ENCODE measurements at regions not wholly inside any gene's neighbourhood (a gene's known extent, or its start where the extent isn't known, plus 50 kb on each side); places are given as distances from the start of the nearest gene placed in this dataset.
"Not testable (repeated sequence)": the region's sequence is repeated elsewhere in the genome, so short reads cannot be mapped to it uniquely, and the experiment has no call there.

- DNase-seq, result no peak
Measured at GRCh38 chr14:28398506-28398905, 368.1 kb upstream of the FOXG1 start.

GRCh38 chr14:28401705-28402104, 364.9 kb upstream of the FOXG1 start:
- not testable (repeated sequence) for DNase-seq

GRCh38 chr14:28406196-28406595, 360.4 kb upstream of the FOXG1 start:
- no peak for DNase-seq

GRCh38 chr14:28407031-28407825, 359.4 kb upstream of the FOXG1 start:
- DNase-seq, result no peak

- DNase-seq, result peak; percentile 19
Measured at GRCh38 chr14:28407996-28408395, 358.6 kb upstream of the FOXG1 start.

- DNase-seq, result no peak
Measured at GRCh38 chr14:28412077-28412476, 354.5 kb upstream of the FOXG1 start.

- DNase-seq, result no peak
Measured at GRCh38 chr14:28426960-28427359, 339.6 kb upstream of the FOXG1 start.

GRCh38 chr14:28436821-28437220, 329.8 kb upstream of the FOXG1 start:
- DNase-seq, result no peak

GRCh38 chr14:28461389-28461788, 305.2 kb upstream of the FOXG1 start:
- no peak for DNase-seq

- no peak for DNase-seq
Measured at GRCh38 chr14:28467611-28468010, 299.0 kb upstream of the FOXG1 start.

- no peak for DNase-seq
Measured at GRCh38 chr14:28468191-28469151, 298.1 kb upstream of the FOXG1 start.

- no peak for DNase-seq
Measured at GRCh38 chr14:28482251-28483040, 284.1 kb upstream of the FOXG1 start.

- DNase-seq, result no peak
Measured at GRCh38 chr14:28483506-28483905, 283.1 kb upstream of the FOXG1 start.

- DNase-seq, result no peak
Measured at GRCh38 chr14:28488684-28489083, 277.9 kb upstream of the FOXG1 start.

- DNase-seq, result no peak
Measured at GRCh38 chr14:28493516-28493915, 273.1 kb upstream of the FOXG1 start.

GRCh38 chr14:28494196-28494595, 272.4 kb upstream of the FOXG1 start:
- peak; percentile 19 for DNase-seq

- no peak for DNase-seq
Measured at GRCh38 chr14:28496364-28496763, 270.2 kb upstream of the FOXG1 start.

GRCh38 chr14:28502517-28502916, 264.1 kb upstream of the FOXG1 start:
- no peak for DNase-seq

GRCh38 chr14:28515571-28515970, 251.0 kb upstream of the FOXG1 start:
- no peak for DNase-seq

GRCh38 chr14:28536889-28537288, 229.7 kb upstream of the FOXG1 start:
- DNase-seq, result no peak

- DNase-seq, result no peak
Measured at GRCh38 chr14:28542040-28542439, 224.5 kb upstream of the FOXG1 start.

GRCh38 chr14:28565345-28565744, 201.2 kb upstream of the FOXG1 start:
- no peak for DNase-seq

- DNase-seq, result no peak
Measured at GRCh38 chr14:28570391-28570790, 196.2 kb upstream of the FOXG1 start.

Data from NCI-H82 (cell line).